Lower leg skin (tissue), 4 donors: ENCODE measurements at regions not wholly inside any gene's neighbourhood (a gene's known extent, or its start where the extent isn't known, plus 50 kb on each side); places are given as distances from the start of the nearest gene placed in this dataset.

Experiments used
- DNase-seq, 2 donors: peaks; one replicate each; pipeline ENCODE4 v3.0.0-alpha.2; 2019; ENCODE audit warnings: low spot score in 2 of 2
- H3K4me3 ChIP-seq: fragments of 200-600 bp; sonication (generic); 2 replicates; pipeline ENCODE4 v1.5.1; 2017; ENCODE audit warnings: mild to moderate bottlenecking, low read depth; ENCODE audit not compliant: poor library complexity, severe bottlenecking
- CTCF ChIP-seq, 3 donors: fragments of 450-650 bp; IDR thresholded peaks; one replicate each; pipeline ENCODE4 v1.5.1; 2016; ENCODE audit warnings: antibody characterized with exemption in 3 of 3, mild to moderate bottlenecking in 3 of 3, moderate library complexity in 2 of 3
- POLR2A ChIP-seq, 2 donors: fragments of 450-650 bp; IDR thresholded peaks; one replicate each; pipeline ENCODE4 v1.6.1; 2016 to 2017; ENCODE audit warnings: antibody characterized with exemption in 2 of 2, mild to moderate bottlenecking in 1 of 2, moderate library complexity in 1 of 2
- WGBS, 2 donors: methylation state at CpG; one replicate each; pipeline ENCODE4 v1.1.5; 2018; 5-methylcytosine and 5-hydroxymethylcytosine counted together
- intact Hi-C: fragments of 100-400 bp; cut with DNase I; formaldehyde crosslinking; loops from one replicate; pipeline ENCODE4 v1.15.0; 2023; ENCODE audit warnings: low total_unique reads

- intact Hi-C loops: no loop called here
- no peak overlapping the region for H3K4me3 ChIP-seq
- no peak for DNase-seq
- WGBS, 2 donors: 34% methylated on average over 3 of the region's 3 CpGs
- TF ChIP-seq CTCF (IDR thresholded peaks at IDR 0.05): no peak
- TF ChIP-seq POLR2A (IDR thresholded peaks at IDR 0.05): no peak
These were observed 59.8 kb upstream of the BACH1 start for GRCh38 chr21:29238967-29239290.

GRCh38 chr21:29240136-29240535, 58.6 kb upstream of the BACH1 start:
- no peak overlapping the region for H3K4me3 ChIP-seq
- DNase-seq: no peak
- intact Hi-C loops: no loop called here
- WGBS, 2 donors: 100% methylated on average over 1 of the region's 1 CpG
- TF ChIP-seq POLR2A (IDR thresholded peaks at IDR 0.05) (no peak), CTCF (IDR thresholded peaks at IDR 0.05) (no peak)

GRCh38 chr21:29242201-29242600, 56.5 kb upstream of the BACH1 start:
- TF ChIP-seq CTCF (IDR thresholded peaks at IDR 0.05) (no peak), POLR2A (IDR thresholded peaks at IDR 0.05) (no peak)
- intact Hi-C loops: no loop called here
- no peak overlapping the region for H3K4me3 ChIP-seq
- DNase-seq: no peak

- DNase-seq: no peak
- 93 to 100% methylated on average over 1 of the region's 1 CpG for WGBS, 2 donors
- no peak overlapping the region for H3K4me3 ChIP-seq
- TF ChIP-seq POLR2A (IDR thresholded peaks at IDR 0.05) (no peak), CTCF (IDR thresholded peaks at IDR 0.05) (no peak)
- intact Hi-C loops: no loop called here
These were observed 55.5 kb upstream of the BACH1 start for GRCh38 chr21:29243188-29243587.

- WGBS, 2 donors: 53 to 56% methylated on average over 3 of the region's 3 CpGs
- H3K4me3 ChIP-seq: no peak overlapping the region
- TF ChIP-seq POLR2A (IDR thresholded peaks at IDR 0.05) (no peak), CTCF (IDR thresholded peaks at IDR 0.05) (no peak)
- intact Hi-C loops: no loop called here
- DNase-seq: no peak
These were observed 53.5 kb upstream of the BACH1 start for GRCh38 chr21:29245104-29245643.

- TF ChIP-seq POLR2A (IDR thresholded peaks at IDR 0.05) (no peak), CTCF (IDR thresholded peaks at IDR 0.05) (no peak)
- intact Hi-C loops: no loop called here
- no peak for DNase-seq
- no peak overlapping the region for H3K4me3 ChIP-seq
These were observed 52.9 kb upstream of the BACH1 start for GRCh38 chr21:29245863-29246262.
